ENCODE measurements at regions not wholly inside any gene's neighbourhood (a gene's known extent, or its start where the extent isn't known, plus 50 kb on each side); places are given as distances from the start of the nearest gene placed in this dataset.

GRCh38 chr5:121758615-121759014, 93.1 kb upstream of the FTMT start:
- no peak overlapping the region for H3K27ac ChIP-seq
- no peak for TF ChIP-seq CTCF (conservative IDR thresholded peaks at IDR 0.05)
- TF ChIP-seq ZFX (IDR thresholded peaks at IDR 0.05), result no peak

GRCh38 chr5:121762426-121762825, 89.3 kb upstream of the FTMT start:
- TF ChIP-seq ZFX (IDR thresholded peaks at IDR 0.05) (no peak), CTCF (conservative IDR thresholded peaks at IDR 0.05) (no peak)
- H3K27ac ChIP-seq, result no peak overlapping the region

GRCh38 chr5:121763665-121764064, 88.0 kb upstream of the FTMT start:
- TF ChIP-seq ZFX (IDR thresholded peaks at IDR 0.05), result no peak
- no peak for TF ChIP-seq CTCF (conservative IDR thresholded peaks at IDR 0.05)

GRCh38 chr5:121780406-121780805, 71.3 kb upstream of the FTMT start:
- H3K27ac ChIP-seq, result no peak overlapping the region
- TF ChIP-seq ZFX (IDR thresholded peaks at IDR 0.05) (no peak), CTCF (conservative IDR thresholded peaks at IDR 0.05) (no peak)

More at GRCh38 chr5:121763665-121764064, 88.0 kb upstream of the FTMT start:
- no peak overlapping the region for H3K27ac ChIP-seq

GRCh38 chr5:121783700-121784099, 68.0 kb upstream of the FTMT start:
- H3K27ac ChIP-seq, result no peak overlapping the region
- TF ChIP-seq CTCF (conservative IDR thresholded peaks at IDR 0.05), result no peak
- no peak for TF ChIP-seq ZFX (IDR thresholded peaks at IDR 0.05)

GRCh38 chr5:121793791-121794190, 57.9 kb upstream of the FTMT start:
- no peak overlapping the region for H3K27ac ChIP-seq

GRCh38 chr5:121795511-121795910, 56.2 kb upstream of the FTMT start:
- no peak for TF ChIP-seq ZFX (IDR thresholded peaks at IDR 0.05)
- TF ChIP-seq CTCF (conservative IDR thresholded peaks at IDR 0.05), result 0 out of 2 replicates have a peak, but pooled peaks have one; percentile 3

More at GRCh38 chr5:121793791-121794190, 57.9 kb upstream of the FTMT start:
- TF ChIP-seq ZFX (IDR thresholded peaks at IDR 0.05) (no peak), CTCF (conservative IDR thresholded peaks at IDR 0.05) (no peak)

More at GRCh38 chr5:121795511-121795910, 56.2 kb upstream of the FTMT start:
- H3K27ac ChIP-seq, result no peak overlapping the region

Measured in C4-2B (cell line).